GM13977 (cell line): ENCODE measurements at regions not wholly inside any gene's neighbourhood (a gene's known extent, or its start where the extent isn't known, plus 50 kb on each side); places are given as distances from the start of the nearest gene placed in this dataset.

ENCODE experiments used
- DNase-seq: peaks from one replicate; pipeline ENCODE4 v3.0.0; 2012; ENCODE audit warnings: low spot score
- in situ Hi-C: fragments of 300-500 bp; cut with MboI; formaldehyde crosslinking; loops from one replicate; pipeline ENCODE4 v1.12.0; 2022; ENCODE audit warnings: low sequenced_read_pairs, low pct_unique_long_range_greater_than_20kb, mixed read lengths, inconsistent platforms; ENCODE audit not compliant: unreplicated experiment
- TF ChIP-seq, protein P1 (sequence below): IDR thresholded peaks from 2 replicates; pipeline ENCODE4 v1.5.1; 2012; ENCODE audit warnings: mild to moderate bottlenecking, control low read depth; ENCODE audit not compliant: insufficient read depth; ENCODE audit errors: extremely low read depth, missing control alignments

DNA sequence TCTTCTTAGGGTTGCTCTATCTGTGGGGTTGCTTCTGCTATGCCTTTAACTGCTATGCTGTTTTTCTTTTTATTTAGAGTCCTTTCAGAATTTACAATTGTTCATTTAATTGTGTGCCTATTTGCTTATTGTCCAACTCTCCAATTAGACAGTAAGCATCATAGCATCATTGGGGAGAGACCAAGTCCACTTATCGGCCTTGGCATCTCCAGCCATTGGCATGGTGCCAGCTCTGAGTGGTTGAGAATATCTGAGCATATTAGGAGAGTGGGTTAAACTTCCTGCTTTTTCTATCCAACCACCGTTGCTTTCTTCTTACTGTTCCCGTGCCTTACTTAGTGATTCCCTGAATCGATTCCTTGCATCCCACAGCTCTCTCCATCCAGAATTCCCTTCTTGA, 535.0 kb downstream of the AJAP1 start:
- in situ Hi-C loops: no loop called here
- TF ChIP-seq, protein P1, sequence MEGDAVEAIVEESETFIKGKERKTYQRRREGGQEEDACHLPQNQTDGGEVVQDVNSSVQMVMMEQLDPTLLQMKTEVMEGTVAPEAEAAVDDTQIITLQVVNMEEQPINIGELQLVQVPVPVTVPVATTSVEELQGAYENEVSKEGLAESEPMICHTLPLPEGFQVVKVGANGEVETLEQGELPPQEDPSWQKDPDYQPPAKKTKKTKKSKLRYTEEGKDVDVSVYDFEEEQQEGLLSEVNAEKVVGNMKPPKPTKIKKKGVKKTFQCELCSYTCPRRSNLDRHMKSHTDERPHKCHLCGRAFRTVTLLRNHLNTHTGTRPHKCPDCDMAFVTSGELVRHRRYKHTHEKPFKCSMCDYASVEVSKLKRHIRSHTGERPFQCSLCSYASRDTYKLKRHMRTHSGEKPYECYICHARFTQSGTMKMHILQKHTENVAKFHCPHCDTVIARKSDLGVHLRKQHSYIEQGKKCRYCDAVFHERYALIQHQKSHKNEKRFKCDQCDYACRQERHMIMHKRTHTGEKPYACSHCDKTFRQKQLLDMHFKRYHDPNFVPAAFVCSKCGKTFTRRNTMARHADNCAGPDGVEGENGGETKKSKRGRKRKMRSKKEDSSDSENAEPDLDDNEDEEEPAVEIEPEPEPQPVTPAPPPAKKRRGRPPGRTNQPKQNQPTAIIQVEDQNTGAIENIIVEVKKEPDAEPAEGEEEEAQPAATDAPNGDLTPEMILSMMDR: no peak
- DNase-seq: no peak

- in situ Hi-C loops: no loop called here
- TF ChIP-seq, protein P1: no peak
- no peak for DNase-seq
These were observed 511.4 kb downstream of the AJAP1 start for GRCh38 chr1:5165762-5166161.

GRCh38 chr1:5164158-5164557, 509.7 kb downstream of the AJAP1 start:
- TF ChIP-seq, protein P1: no peak
- DNase-seq: no peak
- in situ Hi-C loops: no loop called here

GRCh38 chr1:5161372-5161771, 507.0 kb downstream of the AJAP1 start:
- in situ Hi-C loops: no loop called here
- no peak for DNase-seq
- TF ChIP-seq, protein P1: no peak

- DNase-seq: no peak
- in situ Hi-C loops: no loop called here
- TF ChIP-seq, protein P1: no peak
These were observed 502.8 kb downstream of the AJAP1 start for GRCh38 chr1:5157175-5157574.

DNA sequence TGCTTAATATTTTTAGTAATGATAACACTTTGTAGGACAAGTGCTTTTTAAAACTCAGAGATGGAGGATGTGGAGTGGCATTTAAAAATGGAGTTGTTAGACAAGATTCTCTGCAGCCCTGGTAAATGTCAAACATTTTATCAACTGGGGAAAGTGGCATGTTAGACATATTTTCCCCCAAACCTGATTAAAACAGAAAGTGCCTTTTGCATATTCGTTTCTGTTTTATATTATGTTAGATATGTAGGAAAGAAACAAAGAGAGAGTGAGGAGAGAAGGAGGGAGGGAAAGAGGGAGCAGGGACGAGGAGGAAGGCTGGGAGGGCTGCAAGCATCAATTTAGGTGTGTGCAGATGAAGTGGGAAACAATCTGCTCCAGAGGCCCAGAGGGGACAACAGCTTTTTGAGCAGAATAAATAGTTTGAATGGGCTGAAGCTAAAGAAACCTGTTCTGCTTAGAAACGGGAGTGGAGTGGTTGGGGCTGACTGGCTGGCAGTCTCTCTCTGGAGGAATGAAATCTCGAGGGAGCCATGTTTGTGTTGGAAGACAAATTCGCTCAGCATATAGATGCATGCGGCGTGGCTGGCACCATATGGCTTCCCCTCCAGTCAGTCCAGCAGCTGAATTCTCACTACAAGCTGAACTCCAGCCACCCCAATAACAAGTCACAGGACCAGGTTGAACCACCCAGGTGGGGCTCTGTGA, 502.2 kb downstream of the AJAP1 start:
- TF ChIP-seq, protein P1: no peak
- in situ Hi-C loops: no loop called here
- DNase-seq: no peak
